Left lung (tissue), 4 donors: ENCODE measurements at regions not wholly inside any gene's neighbourhood (a gene's known extent, or its start where the extent isn't known, plus 50 kb on each side); places are given as distances from the start of the nearest gene placed in this dataset.

ENCODE experiments used
- ATAC-seq: fragments of 200-7000 bp; cut with Tn5 transposase; one replicate; pipeline ENCODE4 v1.9.1; 2020; ENCODE audit warnings: moderate library complexity
- DNase-seq, 4 donors: peaks; one replicate each; pipeline ENCODE4 v3.0.0-alpha.2; 2013 to 2020
- H3K27ac ChIP-seq, 2 donors: fragments of 200-600 bp; sonication (generic) in 1 of 2; one replicate each; pipeline versions ENCODE4 v1.5.0 to v1.8.0; 2020 to 2021
- H3K27me3 ChIP-seq, 2 donors: fragments of 200-600 bp; sonication (generic) in 1 of 2; one replicate each; pipeline versions ENCODE4 v1.5.0 to v1.8.0; 2020 to 2021
- H3K36me3 ChIP-seq, 2 donors: fragments of 200-600 bp; sonication (generic) in 1 of 2; one replicate each; pipeline versions ENCODE4 v1.5.0 to v1.8.0; 2020 to 2021
- H3K4me1 ChIP-seq, 2 donors: fragments of 200-600 bp; one replicate each; pipeline ENCODE4 v1.8.0; 2021
- H3K4me3 ChIP-seq, 2 donors: fragments of 200-600 bp; sonication (generic) in 1 of 2; one replicate each; pipeline versions ENCODE4 v1.5.0 to v1.8.0; 2020 to 2021; ENCODE audit warnings: mild to moderate bottlenecking in 1 of 2
- H3K9me3 ChIP-seq, 2 donors: fragments of 200-600 bp; sonication (generic) in 1 of 2; one replicate each; pipeline versions ENCODE4 v1.5.0 to v1.8.0; 2020 to 2021
- CTCF ChIP-seq, 2 donors: fragments of 200-600 bp; sonication (generic) in 1 of 2; IDR thresholded peaks; one replicate each; pipeline versions ENCODE4 v1.5.0 to v1.8.0; 2021; ENCODE audit warnings: antibody characterized with exemption in 2 of 2
- intact Hi-C, 2 donors: fragments of 100-400 bp; cut with DNase I; formaldehyde crosslinking; loops; one replicate each; pipeline versions ENCODE4 v1.11.2 to v1.14.2; 2022
- donor health status: DM: no; HTN: yes; CAD: no.
- donor health status: DM: no; HTN: no; CAD: no.

GRCh38 chr4:29199025-29199424 lies 1521.1 kb upstream of the PCDH7 start:
- no peaks in the 10 kb centered on the region for H3K36me3 ChIP-seq
- H3K27me3 ChIP-seq, result no peaks in the 10 kb centered on the region
- H3K9me3 ChIP-seq, result no peaks in the 10 kb centered on the region
- no peak for TF ChIP-seq CTCF (IDR thresholded peaks at IDR 0.05)
- ATAC-seq (no peak), DNase-seq (no peak)
- H3K4me3 ChIP-seq, result no peak overlapping the region
- no peaks in the 10 kb centered on the region for H3K4me1 ChIP-seq
- intact Hi-C loops, result no loop called here
- no peak overlapping the region for H3K27ac ChIP-seq

GRCh38 chr4:29199485-29199884 lies 1520.7 kb upstream of the PCDH7 start:
- intact Hi-C loops, result no loop called here
- no peaks in the 10 kb centered on the region for H3K36me3 ChIP-seq
- H3K27ac ChIP-seq, result no peak overlapping the region
- H3K4me1 ChIP-seq, result no peaks in the 10 kb centered on the region
- H3K4me3 ChIP-seq, result no peak overlapping the region
- H3K27me3 ChIP-seq, result no peaks in the 10 kb centered on the region
- DNase-seq (no peak), ATAC-seq (no peak)
- H3K9me3 ChIP-seq, result no peaks in the 10 kb centered on the region
- no peak for TF ChIP-seq CTCF (IDR thresholded peaks at IDR 0.05)

GRCh38 chr4:29213020-29213419 lies 1507.1 kb upstream of the PCDH7 start:
- DNase-seq, result no peak
- Histone ChIP-seq H3K27ac (no peak overlapping the region), H3K4me1 (no peaks in the 10 kb centered on the region), H3K4me3 (no peak overlapping the region), H3K27me3 (no peaks in the 10 kb centered on the region), H3K9me3 (peaks cover 0 to 1% of the 10 kb centered on the region in 2 donors), H3K36me3 (no peaks in the 10 kb centered on the region)
- no peak for TF ChIP-seq CTCF (IDR thresholded peaks at IDR 0.05)
- no peak for ATAC-seq
- intact Hi-C loops, result no loop called here

GRCh38 chr4:29220761-29221160 lies 1499.4 kb upstream of the PCDH7 start:
- ATAC-seq (no peak), DNase-seq (no peak)
- no peaks in the 10 kb centered on the region for H3K36me3 ChIP-seq
- H3K4me3 ChIP-seq, result no peak overlapping the region
- intact Hi-C loops, result no loop called here
- H3K27me3 ChIP-seq, result no peaks in the 10 kb centered on the region
- no peak for TF ChIP-seq CTCF (IDR thresholded peaks at IDR 0.05)
- no peaks in the 10 kb centered on the region for H3K4me1 ChIP-seq
- H3K9me3 ChIP-seq, result peaks cover 0 to 1% of the 10 kb centered on the region in 2 donors
- H3K27ac ChIP-seq, result no peak overlapping the region

GRCh38 chr4:29224911-29225310 lies 1495.3 kb upstream of the PCDH7 start:
- intact Hi-C loops, result no loop called here
- H3K27me3 ChIP-seq, result no peaks in the 10 kb centered on the region
- DNase-seq, result no peak
- no peaks in the 10 kb centered on the region for H3K4me1 ChIP-seq
- no peak for TF ChIP-seq CTCF (IDR thresholded peaks at IDR 0.05)
- H3K36me3 ChIP-seq, result no peaks in the 10 kb centered on the region
- no peak for ATAC-seq
- no peak overlapping the region for H3K4me3 ChIP-seq
- H3K9me3 ChIP-seq, result peaks cover 0 to 7% of the 10 kb centered on the region in 2 donors
- H3K27ac ChIP-seq, result no peak overlapping the region
